ENCODE measurements at regions not wholly inside any gene's neighbourhood (a gene's known extent, or its start where the extent isn't known, plus 50 kb on each side); places are given as distances from the start of the nearest gene placed in this dataset.

- no peak overlapping the region for H2AFZ ChIP-seq (ENCODE audit: low read depth, low read length)
- H3K27ac Mint-ChIP-seq (ENCODE audit: unreplicated experiment): no peak overlapping the region
- H3K79me2 ChIP-seq (ENCODE audit: insufficient read depth, low read length): no peaks in the 10 kb centered on the region
- H3K36me3 ChIP-seq (ENCODE audit: insufficient read depth, low read length): no peaks in the 10 kb centered on the region
- no peak overlapping the region for H3K9ac ChIP-seq (ENCODE audit: low read length)
- H3K4me3 ChIP-seq (ENCODE audit: insufficient read depth, low read depth, low read length): no peak overlapping the region
- TF ChIP-seq CTCF (IDR thresholded peaks at IDR 0.05; ENCODE audit: insufficient read depth, low read depth, low read length): peak; percentile 53
- no peak for TF ChIP-seq EZH2 (IDR thresholded peaks at IDR 0.05; ENCODE audit: insufficient read depth, low read length)
- H4K20me1 ChIP-seq (ENCODE audit: insufficient read depth, low read length): no peaks in the 10 kb centered on the region
- DNase-seq (ENCODE audit: low read depth) (peak; percentile 22), FAIRE-seq (no peak)
- H3K27me3 Mint-ChIP-seq (ENCODE audit: low read depth, unreplicated experiment): peaks cover 48% of the 10 kb centered on the region
- peaks cover 12% of the 10 kb centered on the region for H3K27me3 ChIP-seq (ENCODE audit: insufficient read depth, low read length)
- H3K4me3 Mint-ChIP-seq (ENCODE audit: unreplicated experiment): no peak overlapping the region
- H3K9me3 ChIP-seq (ENCODE audit: insufficient read depth, low read depth, low read length): no peaks in the 10 kb centered on the region
- H3K27ac ChIP-seq (ENCODE audit: low read depth, low read length): no peak overlapping the region
- no peaks in the 10 kb centered on the region for H3K4me1 ChIP-seq (ENCODE audit: insufficient read depth, low read length)
- no peaks in the 10 kb centered on the region for H3K9me3 Mint-ChIP-seq (ENCODE audit: unreplicated experiment)
- H3K4me1 Mint-ChIP-seq (ENCODE audit: low read depth, unreplicated experiment): no peaks in the 10 kb centered on the region
- H3K4me2 ChIP-seq (ENCODE audit: low read length): no peak overlapping the region
- peaks cover 1% of the 10 kb centered on the region for H3K36me3 Mint-ChIP-seq (ENCODE audit: low read depth, unreplicated experiment)
Observed at GRCh38 chr16:49921791-49922456, 66.0 kb upstream of the ZNF423 start.

GRCh38 chr16:49923411-49923810, 67.5 kb upstream of the ZNF423 start:
- Histone ChIP-seq H3K4me2 (ENCODE audit: low read length) (no peak overlapping the region), H3K27me3 (ENCODE audit: insufficient read depth, low read length) (peaks cover 12% of the 10 kb centered on the region), H3K79me2 (ENCODE audit: insufficient read depth, low read length) (no peaks in the 10 kb centered on the region), H3K4me1 (ENCODE audit: insufficient read depth, low read length) (no peaks in the 10 kb centered on the region), H3K27ac (ENCODE audit: low read depth, low read length) (no peak overlapping the region), H2AFZ (ENCODE audit: low read depth, low read length) (no peak overlapping the region), H4K20me1 (ENCODE audit: insufficient read depth, low read length) (no peaks in the 10 kb centered on the region), H3K4me3 (ENCODE audit: insufficient read depth, low read depth, low read length) (no peak overlapping the region), H3K9ac (ENCODE audit: low read length) (no peak overlapping the region), H3K36me3 (ENCODE audit: insufficient read depth, low read length) (no peaks in the 10 kb centered on the region), H3K9me3 (ENCODE audit: insufficient read depth, low read depth, low read length) (no peaks in the 10 kb centered on the region)
- Mint-ChIP-seq H3K4me3 (ENCODE audit: unreplicated experiment) (no peak overlapping the region), H3K27me3 (ENCODE audit: low read depth, unreplicated experiment) (peaks cover 56% of the 10 kb centered on the region), H3K9me3 (ENCODE audit: unreplicated experiment) (no peaks in the 10 kb centered on the region), H3K4me1 (ENCODE audit: low read depth, unreplicated experiment) (no peaks in the 10 kb centered on the region), H3K27ac (ENCODE audit: unreplicated experiment) (no peak overlapping the region), H3K36me3 (ENCODE audit: low read depth, unreplicated experiment) (peaks cover 4% of the 10 kb centered on the region)
- FAIRE-seq (no peak), DNase-seq (ENCODE audit: low read depth) (no peak)
- TF ChIP-seq CTCF (IDR thresholded peaks at IDR 0.05; ENCODE audit: insufficient read depth, low read depth, low read length) (no peak), EZH2 (IDR thresholded peaks at IDR 0.05; ENCODE audit: insufficient read depth, low read length) (no peak)

GRCh38 chr16:49924078-49924477, 68.2 kb upstream of the ZNF423 start:
- Histone ChIP-seq H3K79me2 (ENCODE audit: insufficient read depth, low read length) (no peaks in the 10 kb centered on the region), H3K36me3 (ENCODE audit: insufficient read depth, low read length) (no peaks in the 10 kb centered on the region), H3K27me3 (ENCODE audit: insufficient read depth, low read length) (peaks cover 12% of the 10 kb centered on the region), H2AFZ (ENCODE audit: low read depth, low read length) (no peak overlapping the region), H3K9me3 (ENCODE audit: insufficient read depth, low read depth, low read length) (no peaks in the 10 kb centered on the region), H3K27ac (ENCODE audit: low read depth, low read length) (no peak overlapping the region), H3K9ac (ENCODE audit: low read length) (no peak overlapping the region), H3K4me1 (ENCODE audit: insufficient read depth, low read length) (no peaks in the 10 kb centered on the region), H4K20me1 (ENCODE audit: insufficient read depth, low read length) (no peaks in the 10 kb centered on the region), H3K4me2 (ENCODE audit: low read length) (no peak overlapping the region), H3K4me3 (ENCODE audit: insufficient read depth, low read depth, low read length) (no peak overlapping the region)
- no peak for DNase-seq (ENCODE audit: low read depth)
- Mint-ChIP-seq H3K36me3 (ENCODE audit: low read depth, unreplicated experiment) (peaks cover 4% of the 10 kb centered on the region), H3K4me3 (ENCODE audit: unreplicated experiment) (no peak overlapping the region), H3K4me1 (ENCODE audit: low read depth, unreplicated experiment) (no peaks in the 10 kb centered on the region), H3K27me3 (ENCODE audit: low read depth, unreplicated experiment) (peaks cover 60% of the 10 kb centered on the region), H3K9me3 (ENCODE audit: unreplicated experiment) (no peaks in the 10 kb centered on the region), H3K27ac (ENCODE audit: unreplicated experiment) (no peak overlapping the region)
- TF ChIP-seq CTCF (IDR thresholded peaks at IDR 0.05; ENCODE audit: insufficient read depth, low read depth, low read length) (no peak), EZH2 (IDR thresholded peaks at IDR 0.05; ENCODE audit: insufficient read depth, low read length) (no peak)
- no peak for FAIRE-seq

Measured in astrocyte (in vitro differentiated cells and primary cell).